ENCODE measurements at regions not wholly inside any gene's neighbourhood (a gene's known extent, or its start where the extent isn't known, plus 50 kb on each side); places are given as distances from the start of the nearest gene placed in this dataset.

GRCh38 chr5:52139888-52140615 lies 647.7 kb upstream of the ITGA1 start (continued):
- TF ChIP-seq, protein P1, sequence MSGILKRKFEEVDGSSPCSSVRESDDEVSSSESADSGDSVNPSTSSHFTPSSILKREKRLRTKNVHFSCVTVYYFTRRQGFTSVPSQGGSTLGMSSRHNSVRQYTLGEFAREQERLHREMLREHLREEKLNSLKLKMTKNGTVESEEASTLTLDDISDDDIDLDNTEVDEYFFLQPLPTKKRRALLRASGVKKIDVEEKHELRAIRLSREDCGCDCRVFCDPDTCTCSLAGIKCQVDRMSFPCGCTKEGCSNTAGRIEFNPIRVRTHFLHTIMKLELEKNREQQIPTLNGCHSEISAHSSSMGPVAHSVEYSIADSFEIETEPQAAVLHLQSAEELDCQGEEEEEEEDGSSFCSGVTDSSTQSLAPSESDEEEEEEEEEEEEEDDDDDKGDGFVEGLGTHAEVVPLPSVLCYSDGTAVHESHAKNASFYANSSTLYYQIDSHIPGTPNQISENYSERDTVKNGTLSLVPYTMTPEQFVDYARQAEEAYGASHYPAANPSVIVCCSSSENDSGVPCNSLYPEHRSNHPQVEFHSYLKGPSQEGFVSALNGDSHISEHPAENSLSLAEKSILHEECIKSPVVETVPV (CRISPR knock-in tag; IDR thresholded peaks at IDR 0.05), result no peak
- TF ChIP-seq POU6F1 (CRISPR knock-in tag; IDR thresholded peaks at IDR 0.05; ENCODE audit: borderline replicate concordance, low read depth) (no peak), TOX (CRISPR knock-in tag; IDR thresholded peaks at IDR 0.05; ENCODE audit: borderline replicate concordance) (no peak), ZNF8 (CRISPR knock-in tag; IDR thresholded peaks at IDR 0.05) (no peak), SNAI2 (CRISPR knock-in tag; IDR thresholded peaks at IDR 0.05) (no peak)

- ATAC-seq, result no peak
- no peak for TF ChIP-seq TCF4 (CRISPR knock-in tag; IDR thresholded peaks at IDR 0.05; ENCODE audit: borderline replicate concordance)
- no peak for TF ChIP-seq TOX (CRISPR knock-in tag; IDR thresholded peaks at IDR 0.05; ENCODE audit: borderline replicate concordance)
- TF ChIP-seq GLIS3 (CRISPR knock-in tag; IDR thresholded peaks at IDR 0.05), result no peak
- no peak for TF ChIP-seq ZC3H10 (CRISPR knock-in tag; IDR thresholded peaks at IDR 0.05)
- no peak for TF ChIP-seq PPARA (CRISPR knock-in tag; IDR thresholded peaks at IDR 0.05; ENCODE audit: borderline replicate concordance)
- no peak for TF ChIP-seq ZFP30 (CRISPR knock-in tag; IDR thresholded peaks at IDR 0.05)
- TF ChIP-seq SNAI2 (CRISPR knock-in tag; IDR thresholded peaks at IDR 0.05), result no peak
- TF ChIP-seq PATZ1 (CRISPR knock-in tag; IDR thresholded peaks at IDR 0.05; ENCODE audit: borderline replicate concordance), result no peak
- TF ChIP-seq ARNTL (CRISPR knock-in tag; IDR thresholded peaks at IDR 0.05; ENCODE audit: borderline replicate concordance, low read depth), result no peak
- TF ChIP-seq, protein P2, sequence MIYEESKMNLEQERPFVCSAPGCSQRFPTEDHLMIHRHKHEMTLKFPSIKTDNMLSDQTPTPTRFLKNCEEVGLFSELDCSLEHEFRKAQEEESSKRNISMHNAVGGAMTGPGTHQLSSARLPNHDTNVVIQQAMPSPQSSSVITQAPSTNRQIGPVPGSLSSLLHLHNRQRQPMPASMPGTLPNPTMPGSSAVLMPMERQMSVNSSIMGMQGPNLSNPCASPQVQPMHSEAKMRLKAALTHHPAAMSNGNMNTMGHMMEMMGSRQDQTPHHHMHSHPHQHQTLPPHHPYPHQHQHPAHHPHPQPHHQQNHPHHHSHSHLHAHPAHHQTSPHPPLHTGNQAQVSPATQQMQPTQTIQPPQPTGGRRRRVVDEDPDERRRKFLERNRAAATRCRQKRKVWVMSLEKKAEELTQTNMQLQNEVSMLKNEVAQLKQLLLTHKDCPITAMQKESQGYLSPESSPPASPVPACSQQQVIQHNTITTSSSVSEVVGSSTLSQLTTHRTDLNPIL (CRISPR knock-in tag; IDR thresholded peaks at IDR 0.05; ENCODE audit: low read depth), result no peak
- TF ChIP-seq BACH2 (CRISPR knock-in tag; IDR thresholded peaks at IDR 0.05; ENCODE audit: borderline replicate concordance), result no peak
- TF ChIP-seq POU6F1 (CRISPR knock-in tag; IDR thresholded peaks at IDR 0.05; ENCODE audit: borderline replicate concordance, low read depth), result no peak
- TF ChIP-seq, protein P3, sequence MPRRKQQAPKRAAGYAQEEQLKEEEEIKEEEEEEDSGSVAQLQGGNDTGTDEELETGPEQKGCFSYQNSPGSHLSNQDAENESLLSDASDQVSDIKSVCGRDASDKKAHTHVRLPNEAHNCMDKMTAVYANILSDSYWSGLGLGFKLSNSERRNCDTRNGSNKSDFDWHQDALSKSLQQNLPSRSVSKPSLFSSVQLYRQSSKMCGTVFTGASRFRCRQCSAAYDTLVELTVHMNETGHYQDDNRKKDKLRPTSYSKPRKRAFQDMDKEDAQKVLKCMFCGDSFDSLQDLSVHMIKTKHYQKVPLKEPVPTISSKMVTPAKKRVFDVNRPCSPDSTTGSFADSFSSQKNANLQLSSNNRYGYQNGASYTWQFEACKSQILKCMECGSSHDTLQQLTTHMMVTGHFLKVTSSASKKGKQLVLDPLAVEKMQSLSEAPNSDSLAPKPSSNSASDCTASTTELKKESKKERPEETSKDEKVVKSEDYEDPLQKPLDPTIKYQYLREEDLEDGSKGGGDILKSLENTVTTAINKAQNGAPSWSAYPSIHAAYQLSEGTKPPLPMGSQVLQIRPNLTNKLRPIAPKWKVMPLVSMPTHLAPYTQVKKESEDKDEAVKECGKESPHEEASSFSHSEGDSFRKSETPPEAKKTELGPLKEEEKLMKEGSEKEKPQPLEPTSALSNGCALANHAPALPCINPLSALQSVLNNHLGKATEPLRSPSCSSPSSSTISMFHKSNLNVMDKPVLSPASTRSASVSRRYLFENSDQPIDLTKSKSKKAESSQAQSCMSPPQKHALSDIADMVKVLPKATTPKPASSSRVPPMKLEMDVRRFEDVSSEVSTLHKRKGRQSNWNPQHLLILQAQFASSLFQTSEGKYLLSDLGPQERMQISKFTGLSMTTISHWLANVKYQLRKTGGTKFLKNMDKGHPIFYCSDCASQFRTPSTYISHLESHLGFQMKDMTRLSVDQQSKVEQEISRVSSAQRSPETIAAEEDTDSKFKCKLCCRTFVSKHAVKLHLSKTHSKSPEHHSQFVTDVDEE (CRISPR knock-in tag; IDR thresholded peaks at IDR 0.05), result no peak
- no peak for TF ChIP-seq OSR1 (CRISPR knock-in tag; IDR thresholded peaks at IDR 0.05)
- TF ChIP-seq ESRRG (CRISPR knock-in tag; IDR thresholded peaks at IDR 0.05), result no peak
- no peak for TF ChIP-seq ZNF565 (CRISPR knock-in tag; conservative IDR thresholded peaks at IDR 0.05; ENCODE audit: low read depth)
- no peak for TF ChIP-seq CSDC2 (CRISPR knock-in tag; IDR thresholded peaks at IDR 0.05)
These were observed 639.0 kb upstream of the ITGA1 start for GRCh38 chr5:52148679-52149078.
